ENCODE measurements at regions not wholly inside any gene's neighbourhood (a gene's known extent, or its start where the extent isn't known, plus 50 kb on each side); places are given as distances from the start of the nearest gene placed in this dataset.

GRCh38 chr6:22067671-22068070, 229.2 kb downstream of the PRL start:
- no peaks in the 10 kb centered on the region for H3K36me3 ChIP-seq (ENCODE audit: low read depth)
- ATAC-seq, result no peak
- TF ChIP-seq CTCF (IDR thresholded peaks at IDR 0.05), result no peak
- intact Hi-C loops (cut with DNase I, micrococcal nuclease), result no loop called here
- no peak overlapping the region for H3K4me3 ChIP-seq
- H3K9me3 ChIP-seq, result no peaks in the 10 kb centered on the region
- no peak for DNase-seq
- no peaks in the 10 kb centered on the region for H3K4me1 ChIP-seq (ENCODE audit: low read depth)

GRCh38 chr6:22068561-22069305, 228.1 kb downstream of the PRL start:
- no peak for TF ChIP-seq CTCF (IDR thresholded peaks at IDR 0.05)
- ATAC-seq, result no peak
- no peak overlapping the region for H3K4me3 ChIP-seq
- no peaks in the 10 kb centered on the region for H3K9me3 ChIP-seq
- no peaks in the 10 kb centered on the region for H3K36me3 ChIP-seq (ENCODE audit: low read depth)
- no peaks in the 10 kb centered on the region for H3K4me1 ChIP-seq (ENCODE audit: low read depth)
- DNase-seq, result no peak
- intact Hi-C loops (cut with DNase I, micrococcal nuclease), result no loop called here

- Histone ChIP-seq H3K4me3 (no peak overlapping the region), H3K9me3 (no peaks in the 10 kb centered on the region), H3K36me3 (ENCODE audit: low read depth) (no peaks in the 10 kb centered on the region), H3K4me1 (ENCODE audit: low read depth) (no peaks in the 10 kb centered on the region)
- no peak for DNase-seq
- no peak for ATAC-seq
- no peak for TF ChIP-seq CTCF (IDR thresholded peaks at IDR 0.05)
- intact Hi-C loops (cut with DNase I, micrococcal nuclease), result no loop called here
Observed at GRCh38 chr6:22069306-22069800, 227.5 kb downstream of the PRL start.

- no peak for TF ChIP-seq CTCF (IDR thresholded peaks at IDR 0.05)
- Histone ChIP-seq H3K36me3 (ENCODE audit: low read depth) (no peaks in the 10 kb centered on the region), H3K4me3 (no peak overlapping the region), H3K4me1 (ENCODE audit: low read depth) (no peaks in the 10 kb centered on the region), H3K9me3 (no peaks in the 10 kb centered on the region)
- DNase-seq (peak in 2 of 3 donors; percentile 19 to 23), ATAC-seq (peak; percentile 29)
- intact Hi-C loops (cut with DNase I, micrococcal nuclease), result no loop called here
Observed at GRCh38 chr6:22071270-22072041, 225.4 kb downstream of the PRL start.

- Histone ChIP-seq H3K4me3 (no peak overlapping the region), H3K36me3 (ENCODE audit: low read depth) (no peaks in the 10 kb centered on the region), H3K4me1 (ENCODE audit: low read depth) (no peaks in the 10 kb centered on the region), H3K9me3 (no peaks in the 10 kb centered on the region)
- no peak for ATAC-seq
- no peak for TF ChIP-seq CTCF (IDR thresholded peaks at IDR 0.05)
- DNase-seq, result no peak
- intact Hi-C loops (cut with DNase I, micrococcal nuclease), result no loop called here
Observed at GRCh38 chr6:22072949-22073348, 223.9 kb downstream of the PRL start.
